Right lobe of liver (tissue), 4 donors: ENCODE measurements at regions not wholly inside any gene's neighbourhood (a gene's known extent, or its start where the extent isn't known, plus 50 kb on each side); places are given as distances from the start of the nearest gene placed in this dataset.

Experiments used
- CTCF ChIP-seq, 4 donors: fragments of 200-600 bp in 3 of 4; fragments of 450-650 bp in 1 of 4; IDR thresholded peaks; one replicate each; pipeline versions ENCODE4 v1.5.1 to v1.8.0; 2016 to 2022; ENCODE audit warnings: antibody characterized with exemption in 4 of 4, mild to moderate bottlenecking in 2 of 4
- POLR2A ChIP-seq: fragments of 450-650 bp; IDR thresholded peaks from one replicate; pipeline ENCODE4 v1.6.1; 2017; ENCODE audit warnings: antibody characterized with exemption, mild to moderate bottlenecking
- donor health status: DM: no; HTN: no; CAD: no.
- donor health status: DM: no; HTN: no; CAD: no.
- donor health status: DM: no; HTN: yes; CAD: no.

- TF ChIP-seq CTCF (IDR thresholded peaks at IDR 0.05) (no peak), POLR2A (no peak)
Observed at GRCh38 chr10:109103278-109103677, 820.0 kb downstream of the XPNPEP1 start.
